AG04449 (cell line): ENCODE measurements at regions not wholly inside any gene's neighbourhood (a gene's known extent, or its start where the extent isn't known, plus 50 kb on each side); places are given as distances from the start of the nearest gene placed in this dataset.

Source experiments
- CTCF ChIA-PET: fragments of 350-600 bp; formaldehyde crosslinking; extraction: SDS; loops from one replicate; lab custom pipeline; 2021; ENCODE audit warnings: antibody characterized with exemption; lab: Yijun Ruan, JAX
- POLR2A ChIA-PET: fragments of 400-600, 350-600 bp; formaldehyde crosslinking; extraction: SDS; loops from one replicate; lab custom pipeline; 2020; ENCODE audit warnings: antibody characterized with exemption, inconsistent platforms; lab: Yijun Ruan, JAX
- DNase-seq: peaks from one replicate; pipeline ENCODE4 v3.0.0-alpha.2; 2010; ENCODE audit warnings: low read depth, low spot score
- H3K4me3 ChIP-seq: 2 replicates; pipeline ENCODE4 v1.5.1; 2011; ENCODE audit warnings: low read depth, mild to moderate bottlenecking, control low read depth, low read length
- TF ChIP-seq, protein P1 (sequence below): IDR thresholded peaks from one replicate; pipeline ENCODE4 v1.5.1; 2011; ENCODE audit warnings: mild to moderate bottlenecking, moderate library complexity, low read length, control low read depth, inconsistent platforms; ENCODE audit not compliant: insufficient read depth; ENCODE audit errors: missing control alignments

- DNase-seq, result no peak
- H3K4me3 ChIP-seq, result no peak overlapping the region
- CTCF ChIA-PET, result interaction anchor here (1.1 to 5.0 kb wide), 4 partner anchors 11 to 370 kb away, joined by 3 to 45 read pairs (median 5); no protein-coding TSS in a partner anchor
- POLR2A ChIA-PET, result no interaction called here
- TF ChIP-seq, protein P1, sequence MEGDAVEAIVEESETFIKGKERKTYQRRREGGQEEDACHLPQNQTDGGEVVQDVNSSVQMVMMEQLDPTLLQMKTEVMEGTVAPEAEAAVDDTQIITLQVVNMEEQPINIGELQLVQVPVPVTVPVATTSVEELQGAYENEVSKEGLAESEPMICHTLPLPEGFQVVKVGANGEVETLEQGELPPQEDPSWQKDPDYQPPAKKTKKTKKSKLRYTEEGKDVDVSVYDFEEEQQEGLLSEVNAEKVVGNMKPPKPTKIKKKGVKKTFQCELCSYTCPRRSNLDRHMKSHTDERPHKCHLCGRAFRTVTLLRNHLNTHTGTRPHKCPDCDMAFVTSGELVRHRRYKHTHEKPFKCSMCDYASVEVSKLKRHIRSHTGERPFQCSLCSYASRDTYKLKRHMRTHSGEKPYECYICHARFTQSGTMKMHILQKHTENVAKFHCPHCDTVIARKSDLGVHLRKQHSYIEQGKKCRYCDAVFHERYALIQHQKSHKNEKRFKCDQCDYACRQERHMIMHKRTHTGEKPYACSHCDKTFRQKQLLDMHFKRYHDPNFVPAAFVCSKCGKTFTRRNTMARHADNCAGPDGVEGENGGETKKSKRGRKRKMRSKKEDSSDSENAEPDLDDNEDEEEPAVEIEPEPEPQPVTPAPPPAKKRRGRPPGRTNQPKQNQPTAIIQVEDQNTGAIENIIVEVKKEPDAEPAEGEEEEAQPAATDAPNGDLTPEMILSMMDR, result no peak
These were observed 102.4 kb downstream of the RFLNA start for GRCh38 chr12:124397399-124397679.

DNA sequence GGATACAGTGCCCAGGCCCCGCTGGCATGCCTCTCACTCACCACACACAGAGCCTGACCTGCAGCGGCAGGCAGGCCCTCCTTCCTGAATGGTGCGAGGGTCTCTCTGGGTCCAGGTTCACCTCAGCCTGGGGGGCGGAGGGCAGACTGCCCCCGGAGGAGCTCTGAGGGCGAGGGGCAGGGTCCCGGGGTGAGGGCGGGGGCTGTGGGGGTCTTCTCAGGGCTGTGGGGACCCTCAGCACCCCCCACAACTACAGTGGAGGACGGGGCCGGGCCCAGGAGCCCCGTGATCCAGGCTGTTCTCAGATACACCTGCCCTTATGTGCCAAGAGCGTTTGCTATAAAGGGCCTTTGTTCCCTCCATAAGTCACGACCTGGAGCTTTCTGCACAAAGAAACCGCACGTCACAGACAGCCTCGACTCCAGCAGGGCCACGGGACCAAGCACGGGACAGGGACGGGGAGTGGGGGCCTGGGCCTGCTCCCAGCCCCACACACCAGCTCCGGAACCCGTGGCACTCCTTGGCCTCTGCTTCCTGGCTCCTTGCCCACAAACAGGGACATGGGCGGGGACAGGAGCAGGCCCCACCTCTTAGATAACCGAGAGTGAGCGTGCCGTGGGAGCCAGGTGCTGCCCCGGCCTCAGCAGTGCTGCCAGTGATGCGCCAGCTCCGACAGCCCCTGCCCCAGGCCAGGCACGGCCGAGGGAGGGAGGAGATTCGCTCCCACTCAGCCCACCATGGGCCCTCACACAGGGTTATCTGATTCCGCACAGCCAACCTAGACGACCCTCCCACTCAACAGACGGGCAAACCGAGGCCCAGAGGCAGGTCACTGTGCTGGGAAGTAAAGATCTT lies 101.9 kb downstream of the RFLNA start:
- ChIA-PET CTCF (interaction anchor here (1.0 to 5.0 kb wide), 4 partner anchors 12 to 375 kb away, joined by 3 to 45 read pairs (median 3); no protein-coding TSS in a partner anchor), POLR2A (no interaction called here)
- H3K4me3 ChIP-seq, result no peak overlapping the region
- DNase-seq, result no peak
- TF ChIP-seq, protein P1, result no peak

- CTCF ChIA-PET, result interaction anchor here (1.0 to 5.0 kb wide), 4 partner anchors 11 to 375 kb away, joined by 3 to 45 read pairs (median 3); no protein-coding TSS in a partner anchor
These were observed 101.1 kb downstream of the RFLNA start for GRCh38 chr12:124395986-124396385.

GRCh38 chr12:124395284-124395752 lies 100.4 kb downstream of the RFLNA start:
- TF ChIP-seq, protein P1, result no peak
- no peak for DNase-seq
- ChIA-PET CTCF (interaction anchor here (1.5 kb wide), 1 partner anchor 376 kb away, joined by 3 read pairs; no protein-coding TSS in a partner anchor), POLR2A (interaction anchor here (0.7 kb wide), 1 partner anchor 408 kb away, joined by 3 read pairs; no protein-coding TSS in a partner anchor)
- no peak overlapping the region for H3K4me3 ChIP-seq

More at GRCh38 chr12:124395986-124396385, 101.1 kb downstream of the RFLNA start:
- POLR2A ChIA-PET, result no interaction called here
- DNase-seq, result no peak
- H3K4me3 ChIP-seq, result no peak overlapping the region
- TF ChIP-seq, protein P1, result no peak

DNA sequence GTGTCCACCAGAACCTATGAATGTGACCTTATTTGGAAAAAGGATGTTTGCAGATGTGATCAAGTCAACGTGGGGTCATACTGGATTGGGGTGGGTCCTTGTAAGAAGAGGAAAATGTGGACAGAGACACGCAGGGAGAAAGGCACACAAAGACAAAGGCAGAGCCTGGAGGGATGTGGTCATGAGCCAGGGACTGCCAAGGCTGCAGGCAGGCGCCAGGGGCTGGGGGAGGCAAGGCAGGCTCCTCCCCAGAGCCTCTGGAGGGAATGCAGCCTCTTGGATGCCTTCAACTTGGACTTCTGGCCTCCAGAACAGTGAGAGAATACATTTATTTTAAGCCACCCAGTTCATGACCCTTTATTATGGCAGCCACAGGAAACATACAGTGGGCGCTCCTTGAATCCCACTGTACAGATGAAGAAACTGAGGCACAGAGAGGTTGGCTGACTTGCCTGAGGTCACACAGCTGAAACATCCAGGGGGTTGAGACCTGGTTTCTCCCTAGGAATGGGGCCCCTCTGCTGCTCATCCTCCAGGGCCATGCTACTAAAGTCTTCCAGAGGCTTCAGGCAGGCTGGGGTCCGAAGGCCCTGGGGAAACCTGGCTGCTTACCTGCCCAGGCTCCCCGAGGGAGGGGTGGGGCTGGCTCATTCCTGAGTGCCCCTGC lies 99.7 kb downstream of the RFLNA start:
- CTCF ChIA-PET, result interaction anchor here (0.7 to 7.1 kb wide), 3 partner anchors 10 to 18 kb away, joined by 3 to 48 read pairs (median 7); no protein-coding TSS in a partner anchor
- TF ChIP-seq, protein P1, result no peak
- no peak for DNase-seq
- POLR2A ChIA-PET, result no interaction called here
- no peak overlapping the region for H3K4me3 ChIP-seq
